HEK293 (cell line): ENCODE measurements at regions not wholly inside any gene's neighbourhood (a gene's known extent, or its start where the extent isn't known, plus 50 kb on each side); places are given as distances from the start of the nearest gene placed in this dataset.

ENCODE experiments used
- ELK4 ChIP-seq: IDR thresholded peaks from 2 replicates; pipeline ENCODE4 v1.6.1; 2011; ENCODE audit warnings: mild to moderate bottlenecking, low read depth, low read length, borderline replicate concordance
- MYNN ChIP-seq: fragments of 450-650 bp; formaldehyde crosslinking; IDR thresholded peaks from 2 replicates; pipeline ENCODE4 v1.5.1; 2016; ENCODE audit warnings: missing biosample characterization, missing genetic modification characterization, borderline replicate concordance
- YY1 ChIP-seq: fragments of 450-650 bp; formaldehyde crosslinking; IDR thresholded peaks from 2 replicates; pipeline ENCODE4 v1.5.1; 2018; ENCODE audit warnings: missing biosample characterization, missing genetic modification characterization
- ZBTB1 ChIP-seq: fragments of 450-650 bp; formaldehyde crosslinking; IDR thresholded peaks from 2 replicates; pipeline ENCODE4 v1.5.1; 2016; ENCODE audit warnings: missing biosample characterization, missing genetic modification characterization
- ZNF146 ChIP-seq: fragments of 450-650 bp; formaldehyde crosslinking; IDR thresholded peaks from 2 replicates; pipeline ENCODE4 v1.5.1; 2016; ENCODE audit warnings: missing biosample characterization, missing genetic modification characterization
- ZNF184 ChIP-seq: fragments of 450-650 bp; IDR thresholded peaks from 2 replicates; pipeline ENCODE4 v1.5.1; 2018; ENCODE audit warnings: missing biosample characterization, mild to moderate bottlenecking, missing genetic modification characterization
- ZNF302 ChIP-seq: fragments of 450-650 bp; formaldehyde crosslinking; IDR thresholded peaks from 2 replicates; pipeline ENCODE4 v1.5.1; 2016; ENCODE audit warnings: missing biosample characterization, missing genetic modification characterization, low read depth
- ZNF596 ChIP-seq: fragments of 450-650 bp; IDR thresholded peaks from 2 replicates; pipeline ENCODE4 v1.5.0; 2018; ENCODE audit warnings: missing biosample characterization, mild to moderate bottlenecking, missing genetic modification characterization, moderate library complexity
- ZNF843 ChIP-seq: fragments of 450-650 bp; formaldehyde crosslinking; IDR thresholded peaks from 2 replicates; pipeline ENCODE4 v1.5.1; 2016; ENCODE audit warnings: missing biosample characterization, missing genetic modification characterization
- TF ChIP-seq, protein P1 (sequence below): fragments of 450-650 bp; formaldehyde crosslinking; IDR thresholded peaks from 2 replicates; pipeline ENCODE4 v1.5.1; 2016; ENCODE audit warnings: missing biosample characterization, missing genetic modification characterization
- TF ChIP-seq, protein P2 (sequence below): fragments of 450-650 bp; formaldehyde crosslinking; IDR thresholded peaks from 2 replicates; pipeline ENCODE4 v1.5.1; 2016; ENCODE audit warnings: missing biosample characterization, missing genetic modification characterization
- TF ChIP-seq, protein P3 (sequence below): fragments of 450-650 bp; formaldehyde crosslinking; IDR thresholded peaks from 2 replicates; pipeline ENCODE4 v1.5.1; 2016; ENCODE audit warnings: missing biosample characterization, missing genetic modification characterization
- TF ChIP-seq, protein P4 (sequence below): fragments of 450-650 bp; formaldehyde crosslinking; IDR thresholded peaks from 2 replicates; pipeline ENCODE4 v1.5.1; 2016; ENCODE audit warnings: missing biosample characterization, missing genetic modification characterization, borderline replicate concordance

DNA sequence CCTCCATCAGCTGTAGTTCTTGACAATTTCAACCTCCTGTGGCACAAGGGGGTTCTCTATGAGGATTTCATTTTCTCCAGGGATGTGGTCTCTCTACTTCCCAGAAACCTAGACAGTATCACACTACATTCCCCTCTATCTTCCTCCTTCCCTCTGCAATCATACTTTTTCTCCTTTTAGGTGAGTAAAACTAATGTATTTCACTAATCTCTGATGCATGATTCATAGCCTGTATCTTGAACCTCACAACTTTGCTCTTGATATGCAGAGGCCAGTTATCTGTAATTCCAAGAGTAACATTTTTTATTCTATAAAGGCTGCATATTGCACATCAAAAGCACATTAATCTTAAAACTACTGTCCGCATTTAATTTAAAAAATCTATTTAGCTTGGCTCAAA, 449.6 kb downstream of the RFPL4B start:
- TF ChIP-seq ZNF843 (tag by site-specific recombination) = no peak
- TF ChIP-seq YY1 (tag by site-specific recombination) = no peak
- no peak for TF ChIP-seq MYNN (tag by site-specific recombination)
- TF ChIP-seq, protein P1, sequence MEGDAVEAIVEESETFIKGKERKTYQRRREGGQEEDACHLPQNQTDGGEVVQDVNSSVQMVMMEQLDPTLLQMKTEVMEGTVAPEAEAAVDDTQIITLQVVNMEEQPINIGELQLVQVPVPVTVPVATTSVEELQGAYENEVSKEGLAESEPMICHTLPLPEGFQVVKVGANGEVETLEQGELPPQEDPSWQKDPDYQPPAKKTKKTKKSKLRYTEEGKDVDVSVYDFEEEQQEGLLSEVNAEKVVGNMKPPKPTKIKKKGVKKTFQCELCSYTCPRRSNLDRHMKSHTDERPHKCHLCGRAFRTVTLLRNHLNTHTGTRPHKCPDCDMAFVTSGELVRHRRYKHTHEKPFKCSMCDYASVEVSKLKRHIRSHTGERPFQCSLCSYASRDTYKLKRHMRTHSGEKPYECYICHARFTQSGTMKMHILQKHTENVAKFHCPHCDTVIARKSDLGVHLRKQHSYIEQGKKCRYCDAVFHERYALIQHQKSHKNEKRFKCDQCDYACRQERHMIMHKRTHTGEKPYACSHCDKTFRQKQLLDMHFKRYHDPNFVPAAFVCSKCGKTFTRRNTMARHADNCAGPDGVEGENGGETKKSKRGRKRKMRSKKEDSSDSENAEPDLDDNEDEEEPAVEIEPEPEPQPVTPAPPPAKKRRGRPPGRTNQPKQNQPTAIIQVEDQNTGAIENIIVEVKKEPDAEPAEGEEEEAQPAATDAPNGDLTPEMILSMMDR = no peak
- no peak for TF ChIP-seq ELK4
- TF ChIP-seq, protein P2, sequence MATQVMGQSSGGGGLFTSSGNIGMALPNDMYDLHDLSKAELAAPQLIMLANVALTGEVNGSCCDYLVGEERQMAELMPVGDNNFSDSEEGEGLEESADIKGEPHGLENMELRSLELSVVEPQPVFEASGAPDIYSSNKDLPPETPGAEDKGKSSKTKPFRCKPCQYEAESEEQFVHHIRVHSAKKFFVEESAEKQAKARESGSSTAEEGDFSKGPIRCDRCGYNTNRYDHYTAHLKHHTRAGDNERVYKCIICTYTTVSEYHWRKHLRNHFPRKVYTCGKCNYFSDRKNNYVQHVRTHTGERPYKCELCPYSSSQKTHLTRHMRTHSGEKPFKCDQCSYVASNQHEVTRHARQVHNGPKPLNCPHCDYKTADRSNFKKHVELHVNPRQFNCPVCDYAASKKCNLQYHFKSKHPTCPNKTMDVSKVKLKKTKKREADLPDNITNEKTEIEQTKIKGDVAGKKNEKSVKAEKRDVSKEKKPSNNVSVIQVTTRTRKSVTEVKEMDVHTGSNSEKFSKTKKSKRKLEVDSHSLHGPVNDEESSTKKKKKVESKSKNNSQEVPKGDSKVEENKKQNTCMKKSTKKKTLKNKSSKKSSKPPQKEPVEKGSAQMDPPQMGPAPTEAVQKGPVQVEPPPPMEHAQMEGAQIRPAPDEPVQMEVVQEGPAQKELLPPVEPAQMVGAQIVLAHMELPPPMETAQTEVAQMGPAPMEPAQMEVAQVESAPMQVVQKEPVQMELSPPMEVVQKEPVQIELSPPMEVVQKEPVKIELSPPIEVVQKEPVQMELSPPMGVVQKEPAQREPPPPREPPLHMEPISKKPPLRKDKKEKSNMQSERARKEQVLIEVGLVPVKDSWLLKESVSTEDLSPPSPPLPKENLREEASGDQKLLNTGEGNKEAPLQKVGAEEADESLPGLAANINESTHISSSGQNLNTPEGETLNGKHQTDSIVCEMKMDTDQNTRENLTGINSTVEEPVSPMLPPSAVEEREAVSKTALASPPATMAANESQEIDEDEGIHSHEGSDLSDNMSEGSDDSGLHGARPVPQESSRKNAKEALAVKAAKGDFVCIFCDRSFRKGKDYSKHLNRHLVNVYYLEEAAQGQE = no peak
- TF ChIP-seq, protein P3, sequence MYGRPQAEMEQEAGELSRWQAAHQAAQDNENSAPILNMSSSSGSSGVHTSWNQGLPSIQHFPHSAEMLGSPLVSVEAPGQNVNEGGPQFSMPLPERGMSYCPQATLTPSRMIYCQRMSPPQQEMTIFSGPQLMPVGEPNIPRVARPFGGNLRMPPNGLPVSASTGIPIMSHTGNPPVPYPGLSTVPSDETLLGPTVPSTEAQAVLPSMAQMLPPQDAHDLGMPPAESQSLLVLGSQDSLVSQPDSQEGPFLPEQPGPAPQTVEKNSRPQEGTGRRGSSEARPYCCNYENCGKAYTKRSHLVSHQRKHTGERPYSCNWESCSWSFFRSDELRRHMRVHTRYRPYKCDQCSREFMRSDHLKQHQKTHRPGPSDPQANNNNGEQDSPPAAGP (tag by site-specific recombination) = no peak
- TF ChIP-seq, protein P4, sequence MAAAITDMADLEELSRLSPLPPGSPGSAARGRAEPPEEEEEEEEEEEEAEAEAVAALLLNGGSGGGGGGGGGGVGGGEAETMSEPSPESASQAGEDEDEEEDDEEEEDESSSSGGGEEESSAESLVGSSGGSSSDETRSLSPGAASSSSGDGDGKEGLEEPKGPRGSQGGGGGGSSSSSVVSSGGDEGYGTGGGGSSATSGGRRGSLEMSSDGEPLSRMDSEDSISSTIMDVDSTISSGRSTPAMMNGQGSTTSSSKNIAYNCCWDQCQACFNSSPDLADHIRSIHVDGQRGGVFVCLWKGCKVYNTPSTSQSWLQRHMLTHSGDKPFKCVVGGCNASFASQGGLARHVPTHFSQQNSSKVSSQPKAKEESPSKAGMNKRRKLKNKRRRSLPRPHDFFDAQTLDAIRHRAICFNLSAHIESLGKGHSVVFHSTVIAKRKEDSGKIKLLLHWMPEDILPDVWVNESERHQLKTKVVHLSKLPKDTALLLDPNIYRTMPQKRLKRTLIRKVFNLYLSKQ (tag by site-specific recombination) = no peak
- no peak for TF ChIP-seq ZNF596
- no peak for TF ChIP-seq ZNF146 (tag by site-specific recombination)
- no peak for TF ChIP-seq ZNF302 (tag by site-specific recombination)
- no peak for TF ChIP-seq ZNF184 (tag by site-specific recombination)
- TF ChIP-seq ZBTB1 (tag by site-specific recombination) = no peak
